K562 (cell line): ENCODE measurements at regions not wholly inside any gene's neighbourhood (a gene's known extent, or its start where the extent isn't known, plus 50 kb on each side); places are given as distances from the start of the nearest gene placed in this dataset.

Experiments
- ATAC-seq: fragments of 200-7000 bp; cut with Tn5 transposase; 3 replicates; pipeline ENCODE4 v1.9.1; 2020; ENCODE audit warnings: moderate library complexity
- BruUV-seq: library from RNA; stranded (reverse); fragments of 400-500 nt; replicated peaks from 2 replicates; lab custom pipeline; 2021; lab: Mats Ljungman, UMichigan
- CTCF ChIA-PET: fragments of 300-600 bp; formaldehyde crosslinking; extraction: SDS; loops from one replicate; lab custom pipeline; 2021; ENCODE audit warnings: low intra/inter-chr PET ratio; lab: Yijun Ruan, JAX
- POLR2A ChIA-PET: fragments of 300-600, 350-650 bp; sonication (Branson Sonifier 250); formaldehyde crosslinking; extraction: SDS; loops from one replicate; lab custom pipeline; 2021; ENCODE audit warnings: antibody characterized with exemption, inconsistent platforms; lab: Yijun Ruan, JAX
- DNase-seq, 4 experiments: peaks; one replicate each; pipeline versions ENCODE4 v3.0.0 to v3.0.0-alpha.2; 2011 to 2018; ENCODE audit warnings: low spot score in 3 of 4, mixed read lengths in 3 of 4; ENCODE audit errors: extremely low read depth in 1 of 4
- FAIRE-seq: peaks from 2 replicates; lab custom pipeline; 2011; peaks lifted over from hg19 to GRCh38; lab: Jason Lieb, UNC
- H2AFZ ChIP-seq: 2 replicates; pipeline ENCODE4 v1.6.0; 2011; ENCODE audit warnings: low read depth, low read length, control low read depth, inconsistent platforms
- H3K27ac ChIP-seq: fragments of 200-600 bp; 3 replicates; pipeline ENCODE4 v1.8.0; 2011; ENCODE audit warnings: low read depth, mild to moderate bottlenecking, control low read depth, inconsistent platforms, low read length, moderate library complexity, mixed read lengths; ENCODE audit errors: extremely low read depth
- H3K27me3 ChIP-seq, 2 experiments: fragments of 300-600 bp in 1 of 2; 2 replicates in 1 of 2; 3 replicates in 1 of 2; pipeline versions ENCODE4 v1.6.0 to v1.8.0; 2011; ENCODE audit warnings: inconsistent platforms in 2 of 2, low read length in 2 of 2, mild to moderate bottlenecking in 1 of 2, mixed read lengths in 1 of 2, moderate library complexity in 1 of 2; ENCODE audit not compliant: control insufficient read depth in 2 of 2, insufficient read depth in 2 of 2
- H3K36me3 ChIP-seq: fragments of 300-600 bp; 3 replicates; pipeline ENCODE4 v1.8.0; 2011; ENCODE audit warnings: mild to moderate bottlenecking, low read length, inconsistent platforms; ENCODE audit not compliant: control insufficient read depth, insufficient read depth
- H3K4me1 ChIP-seq, 2 experiments: fragments of 200-600 bp in 1 of 2; replicated peaks in 1 of 2; 2 replicates in 1 of 2; 3 replicates in 1 of 2; pipeline versions ENCODE4 v1.5.1 to v1.8.0; 2011; ENCODE audit warnings: inconsistent platforms in 2 of 2, low read length in 2 of 2, mild to moderate bottlenecking in 1 of 2, mixed read lengths in 1 of 2, moderate library complexity in 1 of 2; ENCODE audit not compliant: control insufficient read depth in 2 of 2, insufficient read depth in 2 of 2
- H3K4me2 ChIP-seq: 2 replicates; pipeline ENCODE4 v1.6.1; 2011; ENCODE audit warnings: low read length, control low read depth, inconsistent platforms, mixed read lengths; ENCODE audit not compliant: insufficient read depth
- H3K4me3 ChIP-seq: fragments of 200-600 bp; sonication (generic), shearing (Covaris generic); 2 replicates; pipeline ENCODE4 v1.5.1; 2016; ENCODE audit warnings: control low read depth, inconsistent platforms
- H3K79me2 ChIP-seq: fragments of 200-600 bp; 3 replicates; pipeline ENCODE4 v1.8.0; 2011; ENCODE audit warnings: low read length, inconsistent platforms; ENCODE audit not compliant: control insufficient read depth, insufficient read depth
- H3K9ac ChIP-seq, 2 experiments: 2 replicates each; pipeline versions ENCODE4 v1.6.0 to v1.6.1; 2011; ENCODE audit warnings: low read depth in 2 of 2, low read length in 2 of 2, control low read depth in 1 of 2, inconsistent platforms in 1 of 2, mild to moderate bottlenecking in 1 of 2, mixed read lengths in 1 of 2; ENCODE audit not compliant: insufficient read depth in 1 of 2
- H3K9me1 ChIP-seq: one replicate; pipeline ENCODE4 v1.6.0; 2011; ENCODE audit warnings: inconsistent platforms, mild to moderate bottlenecking, low read length, moderate library complexity; ENCODE audit not compliant: control insufficient read depth, insufficient read depth
- H3K9me3 ChIP-seq: replicated peaks from 2 replicates; pipeline ENCODE4 v1.5.1; 2011; ENCODE audit warnings: low read depth, low read length, inconsistent platforms; ENCODE audit not compliant: control insufficient read depth, insufficient read depth
- H4K20me1 ChIP-seq: replicated peaks from 2 replicates; pipeline ENCODE4 v1.6.1; 2011; ENCODE audit warnings: low read length, inconsistent platforms, mixed read lengths; ENCODE audit not compliant: control insufficient read depth, insufficient read depth
- SPI1 ChIP-seq: IDR thresholded peaks from 2 replicates; pipeline ENCODE4 v1.6.1; 2011; ENCODE audit warnings: low read depth, low read length, control low read depth, borderline replicate concordance
- ZBTB8A ChIP-seq: fragments of 450-650 bp; IDR thresholded peaks from 2 replicates; pipeline ENCODE4 v1.6.1; 2018; ENCODE audit warnings: mild to moderate bottlenecking, moderate library complexity; ENCODE audit not compliant: partially characterized antibody
- ZNF316 ChIP-seq: fragments of 450-650 bp; IDR thresholded peaks from 2 replicates; pipeline ENCODE4 v1.6.1; 2016
- ZNF785 ChIP-seq: fragments of 250-450 bp; sonication (Bioruptor Pico); IDR thresholded peaks from 2 replicates; pipeline ENCODE4 v1.4.0; 2020; ENCODE audit warnings: mild to moderate bottlenecking
- WGBS: fragments of 100-300 bp; shearing (Covaris generic); methylation state at CpG from one replicate; pipeline ENCODE4 v1.1.6; 2016; ENCODE audit warnings: low coverage, mixed read lengths; ENCODE audit not compliant: insufficient coverage; ENCODE audit errors: missing lambda C conversion rate; 5-methylcytosine and 5-hydroxymethylcytosine counted together
- in situ Hi-C: fragments of 300-500 bp; cut with MboI; formaldehyde crosslinking; loops from 4 replicates; pipeline ENCODE4 v1.15.0; 2018; ENCODE audit warnings: inconsistent platforms, mixed read lengths
- intact Hi-C: fragments of 100-400 bp; cut with micrococcal nuclease; formaldehyde crosslinking; loops from 2 replicates; pipeline ENCODE4 v1.14.2; 2022
- TF ChIP-seq, protein P1 (sequence below): sonication (generic); formaldehyde crosslinking; IDR thresholded peaks from 2 replicates; pipeline ENCODE4 v1.8.0; 2022; ENCODE audit warnings: mild to moderate bottlenecking, missing genetic modification reagents

DNA sequence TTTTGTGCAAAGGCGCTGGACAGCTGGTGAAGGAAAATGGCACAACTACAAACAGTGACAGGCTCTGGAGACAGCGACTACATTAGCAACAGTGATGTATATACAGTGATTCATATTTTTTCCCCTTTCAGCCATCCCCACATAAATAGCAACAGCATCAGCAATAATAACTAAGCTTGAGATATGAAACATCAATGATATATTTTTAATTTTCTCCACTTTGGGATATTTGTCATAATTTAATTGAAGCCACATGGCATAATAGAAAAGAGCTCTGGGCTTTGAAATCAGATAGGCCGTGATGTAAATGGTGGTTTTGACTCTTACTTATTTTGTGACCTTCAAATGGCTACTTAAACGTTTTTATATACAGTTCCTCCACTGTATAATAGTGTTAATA, 764.3 kb upstream of the PRMT6 start (continued):
- TF ChIP-seq, protein P1, sequence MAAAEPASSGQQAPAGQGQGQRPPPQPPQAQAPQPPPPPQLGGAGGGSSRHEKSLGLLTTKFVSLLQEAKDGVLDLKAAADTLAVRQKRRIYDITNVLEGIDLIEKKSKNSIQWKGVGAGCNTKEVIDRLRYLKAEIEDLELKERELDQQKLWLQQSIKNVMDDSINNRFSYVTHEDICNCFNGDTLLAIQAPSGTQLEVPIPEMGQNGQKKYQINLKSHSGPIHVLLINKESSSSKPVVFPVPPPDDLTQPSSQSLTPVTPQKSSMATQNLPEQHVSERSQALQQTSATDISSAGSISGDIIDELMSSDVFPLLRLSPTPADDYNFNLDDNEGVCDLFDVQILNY (CRISPR knock-in tag), result no peak
- TF ChIP-seq SPI1 (no peak), ZNF785 (CRISPR knock-in tag) (no peak)

DNA sequence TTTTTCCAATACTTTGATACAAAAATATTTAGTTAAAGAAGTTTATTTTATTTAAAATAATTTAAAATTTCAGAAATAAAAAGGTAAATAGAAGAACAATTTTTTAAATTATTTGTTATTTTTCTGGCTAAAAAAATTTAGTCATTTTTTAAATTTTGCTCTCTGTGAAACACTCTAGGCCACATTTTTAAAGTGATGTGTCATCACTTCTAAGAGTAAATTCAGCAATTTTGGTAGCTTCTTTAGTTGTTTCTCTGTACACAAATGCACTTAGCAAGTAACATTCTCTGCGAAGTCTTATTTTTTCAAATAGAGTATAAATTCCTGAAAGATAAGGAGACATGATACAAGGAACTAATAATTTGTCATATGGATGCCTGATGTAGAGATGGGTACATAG, 760.0 kb upstream of the PRMT6 start:
- ATAC-seq (no peak), FAIRE-seq (no peak), DNase-seq (no peak)
- no peaks in the 10 kb centered on the region for H3K4me1 ChIP-seq
- H3K27ac ChIP-seq, result no peak overlapping the region
- no peaks in the 10 kb centered on the region for H3K9me1 ChIP-seq
- no peak overlapping the region for H2AFZ ChIP-seq
- H3K79me2 ChIP-seq, result no peaks in the 10 kb centered on the region
- 0% methylated on average over 1 of the region's 1 CpG for WGBS
- H4K20me1 ChIP-seq, result no peaks in the 10 kb centered on the region
- H3K36me3 ChIP-seq, result no peaks in the 10 kb centered on the region
- ChIA-PET CTCF (no interaction called here), POLR2A (no interaction called here)
- no TSS peak for BruUV-seq
- in situ Hi-C loops (no loop called here), intact Hi-C loops (no loop called here)
- no peak overlapping the region for H3K9ac ChIP-seq
- H3K4me3 ChIP-seq, result no peak overlapping the region
- TF ChIP-seq ZNF316 (0 out of 2 replicates have a peak, but pooled peaks have one; percentile 11), ZBTB8A (no peak)
- H3K27me3 ChIP-seq, result no peaks in the 10 kb centered on the region
- no peaks in the 10 kb centered on the region; the same call in 1 of the 2 replicates for H3K9me3 ChIP-seq
- H3K4me2 ChIP-seq, result no peak overlapping the region
